GM18858 (cell line): ENCODE measurements at regions not wholly inside any gene's neighbourhood (a gene's known extent, or its start where the extent isn't known, plus 50 kb on each side); places are given as distances from the start of the nearest gene placed in this dataset.

Experiments used
- ATAC-seq: cut with Tn5 transposase; IDR thresholded peaks from one replicate; pipeline ENCODE4 v1.9.1; 2021; ENCODE audit not compliant: unreplicated experiment

DNA sequence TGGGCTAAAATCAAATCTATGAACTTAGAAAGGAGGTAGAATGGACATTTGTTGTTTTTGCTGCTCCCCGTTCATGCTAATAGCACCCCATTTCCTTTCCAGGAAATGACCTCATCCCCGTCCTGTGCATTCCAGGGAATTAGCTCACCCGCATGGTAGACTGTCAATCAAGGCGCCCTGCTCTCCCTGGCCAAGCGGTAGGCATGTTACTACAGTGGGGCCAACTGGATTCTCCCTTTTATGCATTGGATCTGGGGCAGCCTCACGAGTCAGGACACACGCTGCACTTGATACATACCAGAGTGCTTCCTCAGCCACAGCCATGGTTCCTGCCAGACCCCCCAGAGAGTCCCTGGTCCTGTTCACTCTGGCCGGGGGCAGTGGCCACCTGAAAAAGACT, 111.0 kb upstream of the PTCH1 start:
- ATAC-seq = no peak

GRCh38 chr9:95626885-95627558, 110.3 kb upstream of the PTCH1 start:
- ATAC-seq = no peak

DNA sequence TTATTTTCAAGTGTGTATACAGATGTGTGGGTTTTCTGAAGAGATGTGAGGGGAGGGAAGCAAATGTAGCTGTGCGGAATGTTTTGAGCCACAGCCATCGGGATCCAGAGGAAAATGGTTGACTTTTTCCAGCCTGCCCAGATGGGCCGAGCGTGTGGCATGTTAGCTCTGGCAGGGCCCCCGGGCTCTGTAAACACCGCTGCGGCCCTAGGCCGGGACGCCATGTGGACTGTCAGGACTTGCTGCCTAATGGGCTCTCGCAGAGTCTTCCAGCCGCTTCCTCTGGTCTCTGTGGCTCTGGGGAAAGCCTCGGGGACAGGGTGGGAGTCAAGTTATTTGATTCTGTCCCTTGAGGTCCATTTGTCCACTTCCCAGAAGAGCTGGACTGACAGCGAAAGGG, 109.6 kb upstream of the PTCH1 start:
- ATAC-seq = no peak

- ATAC-seq = no peak
Measured at GRCh38 chr9:95623640-95624039, 106.9 kb upstream of the PTCH1 start.

DNA sequence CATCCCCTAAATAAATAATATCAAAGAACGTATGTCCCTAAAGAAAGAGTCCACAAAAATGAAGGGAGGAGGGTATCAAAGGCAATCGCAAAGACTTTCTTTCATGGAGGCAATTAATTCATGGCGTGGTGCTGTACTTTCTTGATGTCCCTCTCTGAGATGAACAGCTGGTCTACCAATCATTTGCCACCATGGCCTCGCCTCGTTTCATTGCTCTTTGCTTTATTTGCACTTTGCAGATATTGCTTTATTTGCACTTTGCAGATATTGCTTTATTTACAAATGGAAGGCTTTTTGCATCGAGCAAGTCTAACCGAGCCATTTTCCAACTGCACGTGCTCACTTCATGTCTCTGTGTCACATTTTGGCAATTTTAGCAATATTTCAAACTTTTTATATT, 104.0 kb upstream of the PTCH1 start:
- no peak for ATAC-seq

GRCh38 chr9:95620314-95620713, 103.5 kb upstream of the PTCH1 start:
- no peak for ATAC-seq

DNA sequence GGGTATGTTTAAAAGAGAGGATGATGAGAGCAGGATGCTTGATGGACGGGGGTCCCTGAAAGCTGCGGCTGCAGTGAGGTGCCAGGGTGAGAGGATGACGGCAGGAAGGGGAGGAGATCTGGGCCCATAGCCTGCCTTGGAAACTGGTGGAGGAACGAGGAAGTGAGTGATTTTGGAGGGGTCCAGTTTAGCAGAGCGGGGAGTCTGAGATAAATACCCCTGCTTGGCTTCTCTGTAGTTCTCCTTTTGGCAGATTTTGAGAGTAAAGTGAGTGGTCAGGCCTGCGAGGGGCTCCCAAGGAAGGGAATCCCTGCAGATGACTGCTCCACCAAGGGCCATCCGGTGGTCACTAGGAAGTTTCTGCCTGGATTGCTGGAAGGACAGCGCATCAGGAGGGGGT, 98.5 kb upstream of the PTCH1 start:
- no peak for ATAC-seq

DNA sequence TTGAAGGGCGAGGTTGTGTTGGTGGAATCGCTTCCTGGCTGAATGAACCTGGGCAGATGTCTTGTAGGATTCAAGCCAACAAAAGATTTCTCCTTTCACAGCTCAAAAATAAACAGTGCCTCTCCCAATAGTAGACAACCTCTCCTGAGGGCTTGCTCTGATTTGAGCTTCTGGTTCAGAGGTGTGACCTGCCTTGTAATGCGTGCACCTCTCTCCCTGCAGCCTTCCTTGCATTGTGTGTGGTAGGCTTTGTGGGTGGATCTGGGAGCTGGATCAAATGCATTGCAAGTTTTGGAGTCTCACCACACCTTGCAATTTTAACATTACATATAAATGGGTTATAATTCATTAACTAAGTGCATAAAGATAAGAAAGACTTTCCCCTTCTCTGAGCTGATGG, 96.9 kb upstream of the PTCH1 start:
- ATAC-seq = no peak

DNA sequence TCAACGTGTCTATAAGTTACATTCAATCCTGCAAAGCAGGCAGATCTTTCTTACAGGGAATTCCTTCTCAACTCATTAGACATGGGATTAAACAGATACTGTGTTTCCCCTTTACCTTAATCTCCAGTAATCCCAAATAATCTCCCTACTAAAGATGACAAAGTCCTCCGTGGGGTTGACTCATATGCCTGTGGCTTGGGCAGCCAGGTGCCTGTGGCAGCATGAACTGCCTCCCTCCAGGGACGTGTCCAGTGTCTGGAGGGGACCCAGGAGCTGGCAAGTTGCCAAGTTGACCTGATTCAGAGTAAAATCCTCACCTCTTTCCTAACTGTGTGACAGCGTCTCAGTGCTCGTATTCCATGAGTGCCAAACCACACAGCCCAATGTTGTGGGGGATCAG, 94.6 kb upstream of the PTCH1 start:
- no peak for ATAC-seq

DNA sequence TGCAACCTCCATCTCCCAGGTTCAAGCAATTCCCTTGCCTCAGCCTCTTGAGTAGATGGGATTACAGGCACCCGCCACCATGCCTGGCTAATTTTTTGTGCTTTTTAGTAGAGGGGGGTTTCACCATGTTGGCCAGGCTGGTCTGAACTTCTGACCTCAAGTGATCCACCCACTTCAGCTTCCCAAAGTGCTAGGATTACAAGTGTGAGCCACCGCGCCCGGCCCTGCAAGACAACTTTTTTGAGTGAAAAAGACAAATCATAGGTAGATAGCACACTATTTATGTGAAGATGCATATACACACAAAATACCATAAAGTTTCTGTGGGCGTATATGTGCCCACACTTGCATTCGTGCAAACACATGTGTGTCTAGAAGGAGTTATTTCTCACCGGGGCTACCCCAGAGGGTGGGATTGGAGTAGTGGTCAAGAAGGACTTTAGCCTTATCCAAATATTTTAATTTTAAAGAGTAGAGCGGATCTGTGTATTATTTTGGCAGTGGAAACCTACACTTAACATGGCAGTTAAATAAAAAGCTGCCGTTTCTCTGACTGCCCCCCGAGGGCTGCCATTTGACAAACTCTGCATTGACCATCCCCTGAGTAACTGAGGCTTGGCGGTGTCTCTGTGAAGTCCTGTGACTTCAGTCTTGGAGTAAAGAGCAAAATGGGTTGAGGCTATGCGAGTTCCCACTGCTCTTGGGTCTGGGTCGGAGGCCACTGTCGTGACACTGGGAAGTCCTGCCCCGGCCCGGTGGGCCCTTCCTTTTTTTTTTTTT, 93.4 kb upstream of the PTCH1 start:
- no peak for ATAC-seq

- ATAC-seq = no peak
Measured at GRCh38 chr9:95609426-95609825, 92.7 kb upstream of the PTCH1 start.

DNA sequence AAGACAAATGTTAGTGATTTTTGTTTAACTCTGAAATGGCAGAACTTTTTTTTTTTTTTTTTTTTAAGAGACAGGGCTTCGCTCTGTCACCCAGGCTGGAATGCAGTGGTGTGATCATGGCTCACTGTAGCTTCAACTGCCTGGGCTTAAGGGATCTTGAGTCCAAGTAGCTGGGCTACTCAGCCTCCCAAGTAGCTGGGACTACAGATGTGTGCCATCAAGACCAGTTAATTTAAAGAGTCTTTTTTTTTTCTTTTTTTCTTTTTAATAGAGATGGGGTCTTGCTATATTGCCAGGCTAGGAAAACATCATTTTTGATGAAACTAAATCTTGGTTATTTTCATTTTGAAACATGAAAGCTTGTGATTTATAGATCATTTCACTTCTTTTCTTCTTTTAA, 91.6 kb upstream of the PTCH1 start:
- no peak for ATAC-seq

DNA sequence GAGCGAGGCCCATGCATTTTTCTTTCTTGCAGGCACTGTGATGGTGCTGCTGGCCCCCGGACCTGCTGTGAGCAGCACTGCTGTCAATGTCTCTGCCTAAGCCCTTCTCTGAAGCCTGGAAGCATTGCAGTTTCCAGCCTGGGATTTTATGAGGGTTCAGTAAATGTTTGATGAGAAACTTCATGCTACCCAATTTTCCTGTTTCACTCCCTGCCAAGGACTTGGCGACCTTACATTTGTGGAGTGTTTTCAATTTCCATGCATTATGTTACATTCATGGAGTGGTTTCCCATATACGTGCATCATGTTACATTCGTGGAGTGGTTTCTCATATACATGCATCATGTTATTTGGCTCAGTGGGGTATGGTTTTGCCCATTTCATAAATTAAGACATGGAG, 90.7 kb upstream of the PTCH1 start:
- ATAC-seq = no peak

GRCh38 chr9:95606489-95607350, 89.9 kb upstream of the PTCH1 start:
- ATAC-seq = no peak

DNA sequence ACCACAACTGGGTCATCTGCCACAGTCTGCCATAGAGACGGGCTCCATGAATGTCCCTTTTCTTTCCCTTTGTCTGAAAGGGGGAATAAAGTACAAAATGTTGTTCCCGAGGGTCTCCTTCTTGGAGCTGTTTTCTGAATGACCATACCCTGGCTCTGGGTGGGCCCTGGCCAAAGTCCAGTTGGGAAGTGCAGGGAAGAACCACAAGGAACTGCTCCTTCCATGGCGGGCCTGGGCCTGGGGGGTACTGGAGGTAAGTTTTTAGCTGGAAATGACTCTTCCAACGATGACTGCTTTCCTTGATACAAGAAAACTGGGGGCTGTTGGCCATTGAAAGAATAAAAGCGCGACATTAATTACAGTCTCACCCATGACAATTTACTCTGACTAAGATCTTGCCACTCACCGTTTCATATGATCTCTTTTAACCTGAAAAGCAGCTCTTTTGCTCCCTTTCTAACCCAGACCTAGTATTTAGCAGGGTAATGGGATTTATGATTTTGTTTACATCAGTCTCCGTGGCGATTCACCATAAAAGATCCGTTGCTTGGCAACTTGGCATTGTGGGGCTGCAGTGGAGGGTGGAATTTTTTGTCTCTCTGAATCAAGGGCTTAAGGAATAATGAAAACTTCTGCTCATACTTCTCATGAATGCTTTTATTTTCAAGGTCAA, 89.2 kb upstream of the PTCH1 start:
- no peak for ATAC-seq

DNA sequence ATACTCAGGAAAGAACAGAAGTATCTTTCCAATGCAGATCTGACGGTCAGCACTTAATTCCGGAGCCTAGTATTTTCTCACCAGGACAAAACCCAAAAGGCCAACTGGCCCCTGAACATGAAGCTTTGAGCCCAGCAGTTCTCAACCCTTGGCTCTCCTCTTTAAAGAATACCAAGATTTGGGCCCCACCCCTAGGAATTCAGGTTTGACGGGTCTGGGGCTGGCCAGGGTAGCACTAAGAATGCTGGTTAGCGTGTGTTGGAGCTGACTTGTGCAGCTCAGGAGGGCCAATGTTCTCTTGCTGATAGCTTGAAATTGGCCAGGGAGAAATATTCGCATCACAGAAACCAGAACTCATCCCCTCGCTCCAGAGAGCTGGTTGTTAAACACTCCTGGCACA, 88.3 kb upstream of the PTCH1 start:
- ATAC-seq = no peak

DNA sequence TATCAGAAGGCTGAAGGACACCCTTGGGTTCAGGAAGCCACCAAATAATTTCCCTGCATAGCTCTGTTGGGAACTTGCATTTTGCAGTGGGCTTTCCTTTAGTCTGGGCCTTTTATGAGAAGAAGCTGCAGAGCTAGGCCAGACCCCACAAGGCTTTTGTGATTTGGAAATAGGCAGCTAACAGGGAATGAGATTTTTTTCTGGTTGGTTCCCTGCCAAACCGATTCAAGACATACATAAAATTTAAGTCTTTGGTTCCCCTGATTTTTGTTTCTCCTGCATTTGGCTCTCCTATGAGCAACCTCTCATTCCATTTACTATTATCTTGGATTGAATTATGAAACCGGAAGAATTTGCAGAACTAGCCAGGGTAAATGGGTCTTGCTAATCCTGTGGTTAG, 81.5 kb upstream of the PTCH1 start:
- no peak for ATAC-seq

DNA sequence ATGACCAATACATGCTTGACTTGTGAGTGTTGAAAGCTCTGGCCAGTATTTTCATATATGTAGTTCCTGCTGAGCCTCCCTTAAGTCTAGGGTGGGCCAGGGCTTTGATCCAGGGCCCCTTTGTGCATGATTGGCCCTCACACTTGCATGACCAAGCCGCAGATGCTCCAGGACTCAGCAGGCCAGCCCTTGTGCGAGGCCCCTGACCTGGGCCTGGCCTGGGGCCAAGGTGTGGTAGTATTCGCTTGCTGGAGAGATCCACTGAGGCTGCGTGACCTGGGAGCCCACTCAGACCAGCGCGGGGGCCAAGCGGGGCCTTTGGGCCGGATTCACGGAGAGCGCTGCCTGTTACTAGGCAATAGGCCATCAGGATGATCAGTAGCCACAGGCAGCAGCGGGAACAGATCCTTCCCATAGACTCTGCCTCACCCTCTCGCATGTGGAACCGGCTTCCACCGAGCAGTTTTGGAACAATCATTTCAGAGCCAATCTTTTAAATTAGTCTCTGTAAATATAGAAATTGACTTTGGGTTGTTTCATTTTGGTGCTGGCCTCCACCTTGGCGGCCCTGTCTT, 79.0 kb upstream of the PTCH1 start:
- no peak for ATAC-seq

- ATAC-seq = no peak
Measured at GRCh38 chr9:95592931-95593330, 76.2 kb upstream of the PTCH1 start.

DNA sequence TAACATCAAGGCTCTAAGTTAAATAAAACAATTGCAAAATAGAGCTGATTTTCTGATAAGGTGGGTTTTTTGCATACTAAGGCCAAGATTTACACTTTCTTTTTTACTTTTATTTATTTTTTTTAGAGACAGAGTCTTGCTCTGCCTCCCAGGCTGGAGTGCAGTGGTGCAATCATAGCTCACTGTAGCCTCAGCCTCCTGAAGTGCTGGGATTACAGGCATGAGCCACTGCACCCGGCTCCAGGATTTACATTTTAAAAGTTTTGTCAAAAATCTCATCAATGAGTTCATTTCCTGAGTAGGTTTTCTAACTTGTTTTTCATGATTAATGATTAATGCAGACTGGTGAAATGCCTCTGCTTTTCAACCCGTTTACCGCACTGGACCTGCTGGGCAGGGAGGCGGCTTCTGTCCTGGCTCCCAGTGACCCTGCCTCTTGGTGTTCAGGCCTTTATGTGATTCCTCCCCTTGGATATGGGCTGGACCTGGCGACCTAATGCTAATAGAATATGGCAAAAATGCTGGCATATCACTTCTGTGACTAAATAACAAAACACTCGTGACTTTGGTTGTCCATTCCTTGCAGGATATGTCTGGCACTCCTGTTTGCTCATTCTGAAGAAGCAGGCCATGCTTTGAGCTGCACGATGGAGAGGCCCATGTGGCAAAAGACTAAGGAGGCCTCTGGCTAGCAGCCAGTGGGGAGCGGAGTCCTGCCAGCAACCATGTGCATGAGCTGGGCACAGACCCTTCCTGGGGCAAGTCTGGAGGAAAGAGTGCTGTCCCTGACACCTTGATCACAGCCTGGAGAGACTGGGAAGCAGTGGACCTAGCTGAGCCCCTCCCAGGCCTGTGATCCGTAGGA, 72.2 kb upstream of the PTCH1 start:
- ATAC-seq = no peak
